ENCODE measurements at regions not wholly inside any gene's neighbourhood (a gene's known extent, or its start where the extent isn't known, plus 50 kb on each side); places are given as distances from the start of the nearest gene placed in this dataset.

DNA sequence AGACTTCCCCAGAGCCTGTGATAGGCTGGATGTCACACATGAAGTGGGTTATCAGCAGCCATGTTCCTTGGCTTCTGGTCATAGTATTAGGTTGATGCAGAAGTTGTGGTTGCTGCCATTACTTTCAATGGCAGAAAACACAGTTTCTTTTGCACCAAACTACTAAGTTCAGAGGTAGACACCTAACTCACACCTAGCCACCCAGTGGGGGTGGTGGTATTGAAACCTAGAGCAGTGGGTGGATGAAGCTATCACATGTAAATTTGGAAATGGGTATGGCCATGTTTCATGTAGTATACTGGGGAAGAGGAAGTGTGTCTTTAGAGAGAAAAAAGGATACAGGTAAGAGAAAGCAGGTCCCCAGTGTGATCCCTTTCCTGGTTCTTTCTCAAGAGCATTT lies 347.9 kb upstream of the SEMA6A start:
- Histone ChIP-seq H3K27me3 (replicated peaks; ENCODE audit: control insufficient read depth, insufficient read depth, low read length, poor library complexity, severe bottlenecking) (no peaks in the 10 kb centered on the region), H3K4me1 (ENCODE audit: control insufficient read depth, insufficient read depth, low read length, poor library complexity, severe bottlenecking) (no peaks in the 10 kb centered on the region), H3K27ac (ENCODE audit: insufficient read depth, low read length, poor library complexity, severe bottlenecking) (no peak overlapping the region), H3K36me3 (ENCODE audit: control insufficient read depth, insufficient read depth, low read length) (no peaks in the 10 kb centered on the region), H3K4me3 (ENCODE audit: insufficient read depth, low read depth, low read length, poor library complexity, severe bottlenecking) (no peak overlapping the region), H3K9me3 (ENCODE audit: control insufficient read depth, low read length) (no peaks in the 10 kb centered on the region)
- DNase-seq = no peak

DNA sequence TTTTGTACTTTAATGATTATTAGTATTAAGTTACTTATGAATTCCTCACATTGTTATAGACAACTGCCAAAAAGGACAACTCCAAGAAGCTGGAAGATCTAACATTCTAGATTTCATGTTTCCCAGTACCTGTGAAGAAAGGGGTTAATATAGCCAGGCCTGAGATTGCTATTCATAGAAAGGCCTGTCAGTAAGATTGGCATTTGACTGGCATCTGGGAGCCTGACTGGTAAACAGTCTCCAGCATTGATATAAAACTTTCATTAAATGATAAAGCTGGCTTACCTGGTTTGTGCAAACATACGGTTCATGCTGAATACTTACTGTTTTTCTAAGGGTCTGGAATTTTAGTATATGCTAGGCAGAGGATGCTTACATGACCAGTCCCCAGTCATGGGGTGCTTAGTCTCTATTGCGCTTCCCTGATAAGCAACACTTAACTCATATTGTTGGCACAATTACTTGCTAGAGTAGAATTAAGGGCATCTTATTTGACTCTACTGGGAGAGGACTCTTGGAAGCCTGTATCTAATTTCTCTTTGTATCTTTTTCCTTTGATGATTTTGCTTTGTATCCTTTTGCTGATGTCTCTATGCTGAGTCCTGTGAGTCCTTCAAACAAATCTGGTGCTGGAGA lies 340.4 kb upstream of the SEMA6A start:
- Histone ChIP-seq H3K36me3 (ENCODE audit: control insufficient read depth, insufficient read depth, low read length) (no peaks in the 10 kb centered on the region), H3K9me3 (ENCODE audit: control insufficient read depth, low read length) (no peaks in the 10 kb centered on the region), H3K27me3 (replicated peaks; ENCODE audit: control insufficient read depth, insufficient read depth, low read length, poor library complexity, severe bottlenecking) (no peaks in the 10 kb centered on the region), H3K4me3 (ENCODE audit: insufficient read depth, low read depth, low read length, poor library complexity, severe bottlenecking) (no peak overlapping the region), H3K4me1 (ENCODE audit: control insufficient read depth, insufficient read depth, low read length, poor library complexity, severe bottlenecking) (no peaks in the 10 kb centered on the region), H3K27ac (ENCODE audit: insufficient read depth, low read length, poor library complexity, severe bottlenecking) (no peak overlapping the region)
- no peak for DNase-seq

- H3K36me3 ChIP-seq (ENCODE audit: control insufficient read depth, insufficient read depth, low read length) = no peaks in the 10 kb centered on the region
- H3K4me1 ChIP-seq (ENCODE audit: control insufficient read depth, insufficient read depth, low read length, poor library complexity, severe bottlenecking) = no peaks in the 10 kb centered on the region
- no peak overlapping the region for H3K4me3 ChIP-seq (ENCODE audit: insufficient read depth, low read depth, low read length, poor library complexity, severe bottlenecking)
- DNase-seq = no peak
- H3K27ac ChIP-seq (ENCODE audit: insufficient read depth, low read length, poor library complexity, severe bottlenecking) = no peak overlapping the region
- no peaks in the 10 kb centered on the region for H3K9me3 ChIP-seq (ENCODE audit: control insufficient read depth, low read length)
- H3K27me3 ChIP-seq (replicated peaks; ENCODE audit: control insufficient read depth, insufficient read depth, low read length, poor library complexity, severe bottlenecking) = no peaks in the 10 kb centered on the region
Measured at GRCh38 chr5:116912221-116912620, 337.6 kb upstream of the SEMA6A start.

DNA sequence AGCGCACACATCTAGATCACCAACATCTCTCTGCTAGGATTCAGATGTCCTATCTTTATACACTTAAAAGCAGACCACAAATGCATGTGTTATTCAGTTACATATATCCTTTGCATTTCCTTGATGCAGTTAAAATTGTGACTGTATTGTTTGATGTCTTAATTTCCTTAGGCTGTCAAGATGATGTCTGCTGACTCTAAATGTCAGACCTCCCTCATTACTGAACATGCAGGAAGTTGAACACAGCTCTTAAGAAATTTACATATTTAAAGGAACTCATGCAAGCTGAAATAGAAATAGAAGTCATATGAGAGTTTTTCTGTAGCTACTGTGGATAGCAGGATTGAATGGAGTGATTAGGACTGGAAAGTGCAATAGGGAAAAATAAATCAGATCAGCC lies 336.5 kb upstream of the SEMA6A start:
- Histone ChIP-seq H3K27me3 (replicated peaks; ENCODE audit: control insufficient read depth, insufficient read depth, low read length, poor library complexity, severe bottlenecking) (no peaks in the 10 kb centered on the region), H3K36me3 (ENCODE audit: control insufficient read depth, insufficient read depth, low read length) (no peaks in the 10 kb centered on the region), H3K4me3 (ENCODE audit: insufficient read depth, low read depth, low read length, poor library complexity, severe bottlenecking) (no peak overlapping the region), H3K4me1 (ENCODE audit: control insufficient read depth, insufficient read depth, low read length, poor library complexity, severe bottlenecking) (no peaks in the 10 kb centered on the region), H3K9me3 (ENCODE audit: control insufficient read depth, low read length) (no peaks in the 10 kb centered on the region), H3K27ac (ENCODE audit: insufficient read depth, low read length, poor library complexity, severe bottlenecking) (no peak overlapping the region)
- DNase-seq = no peak

DNA sequence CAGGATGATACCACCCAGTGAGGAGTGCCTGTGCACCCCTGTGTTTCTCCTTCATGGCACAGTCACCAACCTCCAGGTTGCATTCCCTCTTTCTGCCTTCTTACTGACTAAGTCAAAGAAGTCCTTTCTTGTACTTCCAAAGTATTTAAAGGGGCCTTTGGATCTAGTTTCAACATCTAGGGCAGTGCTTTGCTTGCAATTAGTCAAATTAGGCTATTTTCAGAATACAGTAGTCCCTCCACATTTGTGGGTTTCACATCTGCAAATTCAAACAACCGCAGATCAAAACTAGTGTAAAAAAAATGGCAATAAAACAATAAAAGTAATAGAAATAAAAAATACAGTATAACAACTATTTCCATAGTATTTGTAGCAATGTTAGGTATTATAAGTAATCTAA lies 333.9 kb upstream of the SEMA6A start:
- no peak for DNase-seq
- Histone ChIP-seq H3K27me3 (replicated peaks; ENCODE audit: control insufficient read depth, insufficient read depth, low read length, poor library complexity, severe bottlenecking) (no peaks in the 10 kb centered on the region), H3K27ac (ENCODE audit: insufficient read depth, low read length, poor library complexity, severe bottlenecking) (no peak overlapping the region), H3K9me3 (ENCODE audit: control insufficient read depth, low read length) (no peaks in the 10 kb centered on the region), H3K4me3 (ENCODE audit: insufficient read depth, low read depth, low read length, poor library complexity, severe bottlenecking) (no peak overlapping the region), H3K36me3 (ENCODE audit: control insufficient read depth, insufficient read depth, low read length) (no peaks in the 10 kb centered on the region), H3K4me1 (ENCODE audit: control insufficient read depth, insufficient read depth, low read length, poor library complexity, severe bottlenecking) (no peaks in the 10 kb centered on the region)

GRCh38 chr5:116905885-116906284 lies 331.3 kb upstream of the SEMA6A start:
- no peak for DNase-seq
- H3K27ac ChIP-seq (ENCODE audit: insufficient read depth, low read length, poor library complexity, severe bottlenecking) = no peak overlapping the region
- H3K36me3 ChIP-seq (ENCODE audit: control insufficient read depth, insufficient read depth, low read length) = no peaks in the 10 kb centered on the region
- no peak overlapping the region for H3K4me3 ChIP-seq (ENCODE audit: insufficient read depth, low read depth, low read length, poor library complexity, severe bottlenecking)
- no peaks in the 10 kb centered on the region for H3K27me3 ChIP-seq (replicated peaks; ENCODE audit: control insufficient read depth, insufficient read depth, low read length, poor library complexity, severe bottlenecking)
- H3K4me1 ChIP-seq (ENCODE audit: control insufficient read depth, insufficient read depth, low read length, poor library complexity, severe bottlenecking) = no peaks in the 10 kb centered on the region
- no peaks in the 10 kb centered on the region for H3K9me3 ChIP-seq (ENCODE audit: control insufficient read depth, low read length)

DNA sequence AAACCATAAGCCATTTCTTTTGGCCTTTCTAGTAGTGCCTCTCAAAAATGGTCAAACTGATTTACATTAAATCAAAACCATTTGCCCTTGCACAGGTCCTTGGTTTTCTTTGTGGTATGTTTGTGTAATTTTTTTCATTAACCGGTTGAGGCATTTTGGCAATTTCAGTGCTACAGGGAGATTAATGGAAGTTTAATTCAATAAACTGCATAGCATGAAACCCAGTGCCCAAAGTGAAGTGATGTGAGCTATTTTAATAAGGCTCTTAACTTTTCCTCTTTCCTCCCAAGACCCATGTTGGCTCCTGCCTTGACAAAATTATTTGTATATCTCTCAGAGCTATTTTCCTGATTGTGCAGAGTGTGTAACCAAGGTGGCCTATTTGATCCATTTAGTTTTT lies 326.2 kb upstream of the SEMA6A start:
- Histone ChIP-seq H3K27me3 (replicated peaks; ENCODE audit: control insufficient read depth, insufficient read depth, low read length, poor library complexity, severe bottlenecking) (no peaks in the 10 kb centered on the region), H3K27ac (ENCODE audit: insufficient read depth, low read length, poor library complexity, severe bottlenecking) (no peak overlapping the region), H3K36me3 (ENCODE audit: control insufficient read depth, insufficient read depth, low read length) (no peaks in the 10 kb centered on the region), H3K4me3 (ENCODE audit: insufficient read depth, low read depth, low read length, poor library complexity, severe bottlenecking) (no peak overlapping the region), H3K9me3 (ENCODE audit: control insufficient read depth, low read length) (no peaks in the 10 kb centered on the region), H3K4me1 (ENCODE audit: control insufficient read depth, insufficient read depth, low read length, poor library complexity, severe bottlenecking) (no peaks in the 10 kb centered on the region)
- no peak for DNase-seq

- DNase-seq = no peak
- no peaks in the 10 kb centered on the region for H3K4me1 ChIP-seq (ENCODE audit: control insufficient read depth, insufficient read depth, low read length, poor library complexity, severe bottlenecking)
- H3K36me3 ChIP-seq (ENCODE audit: control insufficient read depth, insufficient read depth, low read length) = no peaks in the 10 kb centered on the region
- H3K9me3 ChIP-seq (ENCODE audit: control insufficient read depth, low read length) = no peaks in the 10 kb centered on the region
- H3K27ac ChIP-seq (ENCODE audit: insufficient read depth, low read length, poor library complexity, severe bottlenecking) = no peak overlapping the region
- no peaks in the 10 kb centered on the region for H3K27me3 ChIP-seq (replicated peaks; ENCODE audit: control insufficient read depth, insufficient read depth, low read length, poor library complexity, severe bottlenecking)
- no peak overlapping the region for H3K4me3 ChIP-seq (ENCODE audit: insufficient read depth, low read depth, low read length, poor library complexity, severe bottlenecking)
Measured at GRCh38 chr5:116898917-116899316, 324.3 kb upstream of the SEMA6A start.

DNA sequence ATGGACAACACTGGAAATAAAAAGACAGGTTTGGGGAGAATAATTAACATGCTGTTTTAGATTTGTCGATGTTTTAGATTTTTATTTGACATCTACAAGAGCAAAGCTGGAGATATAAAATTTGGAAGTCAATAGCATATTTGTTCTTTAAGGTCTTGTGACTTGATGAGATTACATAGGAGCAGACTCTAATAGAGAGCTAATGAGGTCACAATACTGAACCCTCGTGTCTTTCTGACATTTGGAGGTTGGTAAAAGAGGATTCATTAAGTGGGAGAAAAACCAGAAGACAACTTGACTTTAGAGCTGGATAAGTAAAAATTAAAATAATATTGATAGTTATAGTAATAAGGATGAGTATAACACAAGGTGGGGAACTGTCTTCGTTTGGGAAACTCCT lies 322.7 kb upstream of the SEMA6A start:
- Histone ChIP-seq H3K9me3 (ENCODE audit: control insufficient read depth, low read length) (no peaks in the 10 kb centered on the region), H3K27me3 (replicated peaks; ENCODE audit: control insufficient read depth, insufficient read depth, low read length, poor library complexity, severe bottlenecking) (no peaks in the 10 kb centered on the region), H3K4me1 (ENCODE audit: control insufficient read depth, insufficient read depth, low read length, poor library complexity, severe bottlenecking) (no peaks in the 10 kb centered on the region), H3K27ac (ENCODE audit: insufficient read depth, low read length, poor library complexity, severe bottlenecking) (no peak overlapping the region), H3K4me3 (ENCODE audit: insufficient read depth, low read depth, low read length, poor library complexity, severe bottlenecking) (no peak overlapping the region), H3K36me3 (ENCODE audit: control insufficient read depth, insufficient read depth, low read length) (no peaks in the 10 kb centered on the region)
- no peak for DNase-seq

- H3K9me3 ChIP-seq (ENCODE audit: control insufficient read depth, low read length) = no peaks in the 10 kb centered on the region
- H3K36me3 ChIP-seq (ENCODE audit: control insufficient read depth, insufficient read depth, low read length) = no peaks in the 10 kb centered on the region
- H3K4me3 ChIP-seq (ENCODE audit: insufficient read depth, low read depth, low read length, poor library complexity, severe bottlenecking) = no peak overlapping the region
- no peaks in the 10 kb centered on the region for H3K4me1 ChIP-seq (ENCODE audit: control insufficient read depth, insufficient read depth, low read length, poor library complexity, severe bottlenecking)
- no peak overlapping the region for H3K27ac ChIP-seq (ENCODE audit: insufficient read depth, low read length, poor library complexity, severe bottlenecking)
- DNase-seq = no peak
- no peaks in the 10 kb centered on the region for H3K27me3 ChIP-seq (replicated peaks; ENCODE audit: control insufficient read depth, insufficient read depth, low read length, poor library complexity, severe bottlenecking)
Measured at GRCh38 chr5:116896001-116896400, 321.4 kb upstream of the SEMA6A start.

Measured in effector memory CD4-positive, alpha-beta T cell (primary cell).